HCT116 (cell line): ENCODE measurements at regions not wholly inside any gene's neighbourhood (a gene's known extent, or its start where the extent isn't known, plus 50 kb on each side); places are given as distances from the start of the nearest gene placed in this dataset.

Experiments
- CTCF ChIP-seq, 3 experiments: fragments of 200-600 bp in 1 of 3; sonication (generic) in 1 of 3; IDR thresholded peaks in 2 of 3; conservative IDR thresholded peaks in 1 of 3; 2 replicates each; pipeline ENCODE4 v1.5.1; 2012 to 2017; ENCODE audit warnings: low read depth in 2 of 3, low read length in 2 of 3, antibody characterized with exemption in 1 of 3, borderline replicate concordance in 1 of 3, control low read depth in 1 of 3, mild to moderate bottlenecking in 1 of 3, mixed read lengths in 1 of 3, mixed run types in 1 of 3, moderate library complexity in 1 of 3; ENCODE audit not compliant: insufficient read depth in 1 of 3
- EGR1 ChIP-seq: IDR thresholded peaks from 2 replicates; pipeline ENCODE4 v1.6.1; 2012; ENCODE audit warnings: low read depth
- EZH2phosphoT487 ChIP-seq: fragments of 200-600 bp; IDR thresholded peaks from 2 replicates; pipeline ENCODE4 v1.6.1; 2018; ENCODE audit warnings: antibody characterized with exemption, borderline replicate concordance
- MAX ChIP-seq: IDR thresholded peaks from 2 replicates; pipeline ENCODE4 v1.6.1; 2012
- POLR2AphosphoS5 ChIP-seq: IDR thresholded peaks from 2 replicates; pipeline ENCODE4 v1.6.1; 2011; ENCODE audit warnings: mild to moderate bottlenecking, low read depth, low read length, moderate library complexity
- REST ChIP-seq: IDR thresholded peaks from 2 replicates; pipeline ENCODE4 v1.6.1; 2012; ENCODE audit warnings: low read depth
- ZBTB33 ChIP-seq: IDR thresholded peaks from 2 replicates; pipeline ENCODE4 v1.6.1; 2011; ENCODE audit warnings: mild to moderate bottlenecking, low read length, moderate library complexity; ENCODE audit not compliant: insufficient replicate concordance; ENCODE audit errors: extremely low read depth

- no peak for TF ChIP-seq CTCF (IDR thresholded peaks at IDR 0.05 in 2 of 3, conservative IDR thresholded peaks at IDR 0.05 in 1 of 3; ENCODE audit: borderline replicate concordance in 1 of 3, insufficient read depth in 1 of 3, low read depth in 2 of 3, low read length in 2 of 3)
- no peak for TF ChIP-seq MAX
- no peak for TF ChIP-seq REST
- TF ChIP-seq POLR2AphosphoS5, result no peak
- no peak for TF ChIP-seq EZH2phosphoT487
- TF ChIP-seq ZBTB33, result no peak
- no peak for TF ChIP-seq EGR1
These were observed 88.1 kb downstream of the RTP4 start for GRCh38 chr3:187456250-187456649.
